ENCODE measurements at regions not wholly inside any gene's neighbourhood (a gene's known extent, or its start where the extent isn't known, plus 50 kb on each side); places are given as distances from the start of the nearest gene placed in this dataset.

GRCh38 chr1:163885510-163885909 lies 563.8 kb downstream of the NUF2 start:
- no peak for TF ChIP-seq POLR2A (IDR thresholded peaks at IDR 0.05)
- TF ChIP-seq CTCF (IDR thresholded peaks at IDR 0.05) = no peak
